ENCODE measurements at regions not wholly inside any gene's neighbourhood (a gene's known extent, or its start where the extent isn't known, plus 50 kb on each side); places are given as distances from the start of the nearest gene placed in this dataset.
"Not testable (repeated sequence)": the region's sequence is repeated elsewhere in the genome, so short reads cannot be mapped to it uniquely, and the experiment has no call there.

GRCh38 chr6:795046-795685 lies 102.2 kb upstream of the EXOC2 start:
- DNase-seq: peak; percentile 9

DNA sequence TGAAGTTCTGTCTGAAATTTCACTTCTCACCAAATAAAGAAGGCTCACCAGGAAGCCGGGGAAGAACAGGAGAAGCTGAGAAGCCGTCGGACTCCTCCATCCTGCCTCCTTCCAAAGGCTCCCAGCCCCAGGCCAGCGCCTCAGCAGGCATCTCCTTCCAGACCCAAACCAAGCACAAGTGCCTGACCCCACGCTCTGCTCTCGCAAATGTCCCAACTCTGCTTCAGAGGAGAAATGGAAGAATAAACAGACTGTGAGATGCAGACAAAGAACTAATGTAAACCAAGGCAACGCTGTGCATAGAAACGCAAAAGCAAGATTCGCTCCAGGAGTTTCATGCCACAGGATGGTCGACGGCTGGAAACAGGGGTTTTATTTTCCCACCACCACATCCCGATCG lies 100.3 kb upstream of the EXOC2 start:
- no peak for DNase-seq

DNA sequence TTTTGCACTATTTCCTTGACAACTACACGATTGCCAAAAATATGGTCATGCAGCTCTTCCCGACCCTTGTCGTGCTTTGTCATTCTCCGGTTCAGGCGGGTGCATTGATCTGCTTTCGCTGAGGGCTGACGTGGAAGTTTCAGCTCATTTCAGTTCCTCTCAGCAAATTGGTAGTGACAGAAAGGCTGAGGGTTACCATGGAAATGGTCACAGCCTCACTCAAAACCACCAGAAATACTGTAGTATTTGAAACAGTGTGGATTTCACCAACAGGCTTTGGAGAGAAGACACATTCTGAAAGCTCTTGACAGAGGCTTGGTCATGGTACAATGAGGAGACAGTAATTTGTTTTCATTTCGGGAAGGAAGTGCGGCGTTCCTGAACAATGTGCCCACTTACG lies 99.7 kb upstream of the EXOC2 start:
- no peak for DNase-seq

DNA sequence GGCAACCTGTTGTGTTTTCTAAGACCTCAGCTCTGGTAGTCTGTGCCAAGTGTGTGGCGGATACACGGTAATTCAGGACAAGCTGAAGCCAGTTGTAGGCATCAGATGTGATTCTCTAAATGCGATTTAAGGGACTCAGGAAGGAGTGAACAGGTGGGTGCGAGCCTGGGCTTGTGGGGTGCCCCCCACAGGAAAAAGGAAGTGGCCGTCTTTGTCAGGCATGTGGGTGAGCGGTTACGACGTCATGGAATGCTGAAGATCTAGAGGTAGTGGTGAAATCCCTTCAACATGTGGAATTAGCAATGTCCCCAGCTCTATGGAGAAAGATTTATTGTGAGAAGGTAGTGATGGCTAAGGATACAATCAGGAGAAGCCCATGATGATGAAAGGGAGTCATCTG lies 95.1 kb upstream of the EXOC2 start:
- DNase-seq: peak; percentile 22

DNA sequence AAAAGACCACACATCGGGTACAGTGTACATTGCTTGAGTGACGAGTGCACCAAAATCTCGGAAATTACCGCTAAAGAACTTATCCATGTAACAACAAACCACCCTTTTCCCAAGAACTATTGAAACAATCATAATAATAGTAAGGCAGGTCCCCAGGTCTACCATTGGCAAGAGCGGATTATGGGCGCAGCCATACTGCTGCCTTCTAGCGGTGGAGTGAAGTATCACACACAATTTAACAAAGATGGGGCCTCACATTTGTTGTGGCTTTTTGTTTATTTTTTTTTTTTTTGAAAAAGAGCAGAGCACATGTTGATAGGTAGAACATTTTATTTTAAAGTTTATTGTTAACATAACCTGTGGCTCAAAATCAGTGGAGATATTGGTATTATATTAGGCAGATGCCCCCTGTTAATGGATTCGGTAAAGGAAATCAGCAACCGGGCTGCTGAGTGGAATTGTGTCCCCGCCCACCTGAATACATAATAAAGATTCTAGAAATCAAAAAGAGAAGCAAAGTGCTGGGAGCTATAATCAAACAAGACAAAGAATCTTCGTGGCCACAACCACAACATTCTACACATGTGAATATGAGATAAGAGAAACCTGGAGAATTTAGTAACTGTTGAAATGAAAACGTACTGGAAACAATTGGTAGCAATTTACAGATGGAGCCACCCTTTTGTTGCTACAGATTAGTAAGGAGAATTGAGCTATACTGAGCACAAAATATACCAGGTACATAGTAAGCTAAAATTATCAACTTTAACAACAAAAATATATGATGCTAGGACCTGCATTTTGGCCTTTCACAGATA lies 94.2 kb upstream of the EXOC2 start:
- DNase-seq: peak; percentile 31

GRCh38 chr6:783966-784735 lies 91.2 kb upstream of the EXOC2 start:
- no peak for DNase-seq

DNA sequence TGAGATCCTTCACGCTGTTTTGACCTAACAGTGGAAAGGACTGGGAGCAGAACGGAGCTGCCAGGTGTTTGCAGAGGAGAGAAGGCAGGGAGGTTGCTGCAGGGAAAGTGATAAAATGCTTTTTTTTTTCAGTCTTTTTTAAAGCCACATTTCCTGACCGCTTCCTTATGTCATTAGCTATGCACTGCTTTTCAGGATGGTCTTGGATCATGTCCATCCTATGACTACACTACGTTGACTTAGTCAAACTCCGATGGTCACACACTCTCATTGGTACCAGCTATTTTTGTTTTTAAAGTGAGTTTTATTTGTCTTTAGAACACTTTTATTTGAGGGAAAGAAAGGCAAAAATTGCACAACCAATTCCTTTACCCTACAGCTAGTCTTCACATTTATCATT lies 89.2 kb upstream of the EXOC2 start:
- no peak for DNase-seq

GRCh38 chr6:781350-781961 lies 88.5 kb upstream of the EXOC2 start:
- DNase-seq: peak; percentile 42

- peak; percentile 24 for DNase-seq
These were observed 87.8 kb upstream of the EXOC2 start for GRCh38 chr6:780706-781105.

- no peak for DNase-seq
These were observed 84.0 kb upstream of the EXOC2 start for GRCh38 chr6:776951-777350.

DNA sequence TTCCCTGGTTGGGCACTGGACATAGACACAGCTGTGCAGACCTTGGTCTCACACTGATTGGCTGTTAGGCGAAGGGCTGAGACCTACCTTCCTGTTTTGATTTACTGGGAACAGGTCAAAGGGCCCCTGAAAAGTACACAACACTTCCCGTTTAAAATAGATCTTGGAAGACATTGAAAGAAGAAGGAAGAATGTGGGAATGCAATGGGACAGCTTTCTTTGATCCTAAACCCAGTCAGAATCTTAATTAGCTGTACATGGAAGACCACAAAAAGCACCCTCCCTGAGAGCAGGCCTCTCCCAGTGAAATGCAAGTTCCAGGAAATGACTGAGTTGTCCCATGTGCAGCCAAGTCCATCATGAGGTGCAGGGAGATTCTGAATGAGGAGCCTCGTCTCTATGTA lies 83.6 kb upstream of the EXOC2 start:
- no peak for DNase-seq

GRCh38 chr6:775863-776262 lies 82.9 kb upstream of the EXOC2 start:
- no peak for DNase-seq

DNA sequence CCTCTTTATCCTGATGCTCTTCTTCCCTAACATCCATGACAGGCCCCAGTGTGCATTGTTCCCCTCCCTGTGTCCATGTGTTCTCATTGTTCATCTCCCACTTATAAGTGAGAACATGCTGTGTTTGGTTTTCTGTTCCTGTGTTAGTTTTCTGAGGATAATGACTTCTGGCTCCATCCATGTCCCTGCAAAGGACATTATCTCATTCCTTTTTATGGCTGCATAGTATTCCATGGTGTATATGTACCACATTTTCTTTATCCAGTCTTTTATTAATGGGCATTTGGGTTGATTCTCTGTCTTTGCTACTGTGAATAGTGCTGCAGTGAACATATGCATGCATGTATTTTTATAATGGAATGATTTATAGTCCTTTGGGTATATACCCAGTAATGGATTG lies 78.7 kb upstream of the EXOC2 start:
- DNase-seq: not testable (repeated sequence)

- no peak for DNase-seq
These were observed 75.0 kb upstream of the EXOC2 start for GRCh38 chr6:767755-768512.

DNA sequence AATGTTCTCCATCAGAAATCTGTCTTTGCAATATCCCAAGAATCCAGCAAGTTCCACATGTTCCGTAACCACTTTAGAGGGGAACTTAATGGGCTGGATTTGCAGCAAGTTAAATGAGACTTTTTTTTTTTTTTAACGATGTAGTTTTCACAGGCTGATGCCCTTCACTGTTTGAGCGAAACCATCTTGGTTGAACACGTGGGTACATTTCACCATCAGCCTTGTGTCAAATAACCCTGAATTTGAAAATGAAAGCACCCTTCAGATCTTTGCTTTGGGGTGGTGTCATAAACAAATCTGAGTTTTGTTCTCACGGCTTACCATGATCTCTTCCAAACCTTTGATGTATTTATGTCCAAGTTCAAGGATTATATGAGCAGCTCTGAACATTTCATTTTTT lies 73.7 kb upstream of the EXOC2 start:
- no peak for DNase-seq

- DNase-seq: no peak
These were observed 69.1 kb upstream of the EXOC2 start for GRCh38 chr6:761997-762396.

DNA sequence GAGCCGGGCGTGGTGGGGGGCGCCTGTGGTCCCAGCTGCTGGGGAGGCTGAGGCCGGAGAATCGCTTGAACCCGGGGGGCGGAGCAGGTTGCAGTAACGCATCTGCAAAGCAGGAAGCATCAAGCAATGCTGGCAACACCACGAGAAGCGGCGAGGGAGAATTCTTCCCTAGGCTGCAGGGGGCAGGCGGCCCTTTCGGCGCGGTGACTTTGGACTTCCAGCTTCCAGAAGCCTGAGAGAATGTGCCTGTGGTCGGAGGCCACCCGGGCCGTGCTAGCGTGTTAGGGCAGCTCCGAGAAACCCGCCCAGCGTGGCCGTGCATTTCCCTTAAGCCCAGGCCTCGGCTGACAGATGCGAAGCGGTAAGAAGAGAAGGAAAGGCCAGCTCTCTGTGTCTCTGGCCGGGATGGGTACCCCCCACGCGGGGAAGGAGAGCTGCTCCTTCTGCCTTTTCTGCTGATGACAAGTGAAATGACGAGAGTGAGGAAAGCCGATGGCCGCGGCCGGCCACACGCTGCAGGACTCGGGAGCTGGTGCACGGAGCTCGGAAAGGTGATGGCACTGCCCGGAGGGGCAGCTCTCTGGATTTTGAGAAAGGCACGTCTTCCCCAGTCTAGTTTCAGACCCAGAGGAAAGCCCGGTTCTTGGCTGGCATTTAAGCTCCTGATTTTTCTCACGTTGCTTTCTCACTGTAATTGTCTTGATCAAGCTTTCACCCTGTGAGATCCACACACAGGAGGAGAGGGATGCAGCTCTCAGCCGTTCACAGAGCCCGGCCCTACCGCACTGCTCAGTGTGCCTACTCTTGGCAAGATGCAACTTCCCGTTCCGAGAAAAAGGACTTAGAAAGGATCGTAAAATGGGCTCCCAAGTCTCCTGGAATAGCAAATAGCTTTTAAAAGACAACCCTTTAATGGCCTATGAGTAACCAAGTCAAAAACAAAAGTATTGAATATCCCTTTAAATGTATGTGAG lies 68.3 kb upstream of the EXOC2 start:
- no peak for DNase-seq

GRCh38 chr6:759729-760128 lies 66.8 kb upstream of the EXOC2 start:
- no peak for DNase-seq

DNA sequence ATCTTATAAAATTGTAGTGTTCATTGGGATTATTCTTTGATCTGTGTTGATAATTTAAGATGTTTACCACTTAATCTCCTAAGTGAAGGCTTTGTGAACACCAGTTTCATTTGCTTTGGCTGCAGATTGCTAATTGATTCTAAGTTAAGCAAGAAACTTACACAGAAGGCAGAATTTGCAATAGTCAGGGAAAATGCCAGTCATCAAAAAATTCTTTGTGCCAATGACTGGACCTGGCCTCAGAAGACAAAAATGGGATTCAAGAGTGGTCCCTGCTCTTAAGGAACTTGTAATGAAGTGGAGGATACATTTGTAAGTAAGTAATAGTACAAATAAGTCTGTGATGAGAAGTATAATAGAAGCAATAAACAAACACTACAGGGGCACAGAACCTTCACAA lies 63.3 kb upstream of the EXOC2 start:
- no peak for DNase-seq

DNA sequence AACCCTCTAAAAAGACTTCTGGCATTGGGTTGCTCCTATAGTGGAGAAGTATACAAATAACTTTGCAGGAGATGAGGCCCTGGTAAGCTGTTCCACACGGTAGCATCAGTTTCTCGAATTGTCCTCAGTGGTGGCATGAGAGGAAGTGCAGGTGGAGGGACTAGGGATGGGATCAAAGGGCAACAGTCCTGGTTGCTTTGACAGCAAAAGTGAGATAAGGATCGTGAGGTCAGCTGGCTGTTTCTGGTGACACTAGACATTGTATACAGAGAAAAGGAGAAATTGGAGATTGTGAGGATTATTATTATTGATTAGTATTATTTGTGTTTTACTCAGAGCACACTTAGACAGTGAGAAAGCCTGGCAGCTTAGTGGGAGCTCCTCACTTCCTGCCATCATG lies 61.3 kb upstream of the EXOC2 start:
- peak; percentile 56 for DNase-seq

DNA sequence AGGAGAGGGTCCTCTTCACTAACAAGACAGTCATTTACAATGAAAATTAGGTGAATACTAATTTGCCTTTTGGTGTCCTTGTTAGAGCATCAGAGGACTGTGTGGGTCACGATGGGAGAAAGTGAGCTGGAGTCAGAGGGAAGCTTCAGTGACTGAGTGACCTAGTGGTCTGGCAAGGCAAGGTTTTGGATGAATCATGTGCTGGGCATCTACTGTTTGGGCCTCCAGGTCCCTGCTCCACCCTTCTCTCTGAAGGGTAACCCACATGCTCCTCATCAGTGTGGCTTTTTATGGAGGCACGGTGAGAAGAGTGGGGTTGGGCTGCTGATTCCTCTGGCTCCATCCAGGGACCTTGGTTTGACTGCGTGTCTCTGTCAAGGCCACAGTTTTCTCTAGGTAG lies 60.5 kb upstream of the EXOC2 start:
- DNase-seq: peak; percentile 81

Measured in NCI-H82 (cell line).